ENCODE measurements at regions not wholly inside any gene's neighbourhood (a gene's known extent, or its start where the extent isn't known, plus 50 kb on each side); places are given as distances from the start of the nearest gene placed in this dataset.

DNA sequence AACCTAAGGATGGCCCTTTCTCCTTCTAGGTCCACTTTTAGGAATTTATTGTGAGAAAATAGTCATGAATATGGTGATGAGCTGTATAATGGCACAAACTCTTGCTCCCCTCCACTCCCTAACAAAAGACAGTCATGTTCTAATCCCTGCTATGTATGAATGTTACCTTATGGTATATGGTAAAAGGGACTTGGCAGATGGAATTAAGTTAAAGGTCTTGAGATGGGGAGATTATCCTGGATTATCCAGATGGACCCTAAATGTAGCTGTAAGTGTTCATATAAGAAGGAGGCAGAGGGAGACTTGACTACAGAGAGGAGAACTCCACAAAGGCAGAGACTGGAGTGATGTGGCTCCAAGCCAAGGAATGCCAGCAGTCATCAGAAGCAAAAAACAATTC, 296.1 kb downstream of the SOX9 start:
- no peak overlapping the region for H3K4me2 ChIP-seq (ENCODE audit: extremely low read depth, insufficient read depth, low read length)
- H3K9me3 ChIP-seq (ENCODE audit: control insufficient read depth, insufficient read depth, low read depth, low read length): no peaks in the 10 kb centered on the region
- DNase-seq (ENCODE audit: low read depth in 2 of 2): no peak
- no peak overlapping the region for H3K27ac ChIP-seq (ENCODE audit: insufficient read depth, low read length)
- TF ChIP-seq, protein P1, sequence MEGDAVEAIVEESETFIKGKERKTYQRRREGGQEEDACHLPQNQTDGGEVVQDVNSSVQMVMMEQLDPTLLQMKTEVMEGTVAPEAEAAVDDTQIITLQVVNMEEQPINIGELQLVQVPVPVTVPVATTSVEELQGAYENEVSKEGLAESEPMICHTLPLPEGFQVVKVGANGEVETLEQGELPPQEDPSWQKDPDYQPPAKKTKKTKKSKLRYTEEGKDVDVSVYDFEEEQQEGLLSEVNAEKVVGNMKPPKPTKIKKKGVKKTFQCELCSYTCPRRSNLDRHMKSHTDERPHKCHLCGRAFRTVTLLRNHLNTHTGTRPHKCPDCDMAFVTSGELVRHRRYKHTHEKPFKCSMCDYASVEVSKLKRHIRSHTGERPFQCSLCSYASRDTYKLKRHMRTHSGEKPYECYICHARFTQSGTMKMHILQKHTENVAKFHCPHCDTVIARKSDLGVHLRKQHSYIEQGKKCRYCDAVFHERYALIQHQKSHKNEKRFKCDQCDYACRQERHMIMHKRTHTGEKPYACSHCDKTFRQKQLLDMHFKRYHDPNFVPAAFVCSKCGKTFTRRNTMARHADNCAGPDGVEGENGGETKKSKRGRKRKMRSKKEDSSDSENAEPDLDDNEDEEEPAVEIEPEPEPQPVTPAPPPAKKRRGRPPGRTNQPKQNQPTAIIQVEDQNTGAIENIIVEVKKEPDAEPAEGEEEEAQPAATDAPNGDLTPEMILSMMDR (conservative IDR thresholded peaks at IDR 0.05 in 1 of 2, IDR thresholded peaks at IDR 0.05 in 1 of 2; ENCODE audit: low read depth in 1 of 2, low read length in 2 of 2): no peak
- no peak for TF ChIP-seq EZH2 (IDR thresholded peaks at IDR 0.05; ENCODE audit: low read length, missing control alignments)
- H3K4me3 ChIP-seq (replicated peaks in 1 of 4; ENCODE audit: control extremely low read depth in 1 of 4, insufficient read depth in 1 of 4, low read depth in 3 of 4, low read length in 4 of 4): no peak overlapping the region
- no peak overlapping the region for H2AFZ ChIP-seq (ENCODE audit: low read length)
- H4K20me1 ChIP-seq (ENCODE audit: control insufficient read depth, extremely low read depth, insufficient read depth, low read length): no peaks in the 10 kb centered on the region
- H3K79me2 ChIP-seq (ENCODE audit: control insufficient read depth, insufficient read depth, low read length): no peaks in the 10 kb centered on the region
- no peak overlapping the region for H3K9ac ChIP-seq (ENCODE audit: insufficient read depth, low read length)
- H3K27me3 ChIP-seq (ENCODE audit: control insufficient read depth, insufficient read depth, low read length): no peaks in the 10 kb centered on the region
- no peaks in the 10 kb centered on the region for H3K36me3 ChIP-seq (ENCODE audit: control insufficient read depth, insufficient read depth, low read length)
- H3K4me1 ChIP-seq (ENCODE audit: control insufficient read depth, extremely low read depth, insufficient read depth, low read length): peaks cover 5% of the 10 kb centered on the region

DNA sequence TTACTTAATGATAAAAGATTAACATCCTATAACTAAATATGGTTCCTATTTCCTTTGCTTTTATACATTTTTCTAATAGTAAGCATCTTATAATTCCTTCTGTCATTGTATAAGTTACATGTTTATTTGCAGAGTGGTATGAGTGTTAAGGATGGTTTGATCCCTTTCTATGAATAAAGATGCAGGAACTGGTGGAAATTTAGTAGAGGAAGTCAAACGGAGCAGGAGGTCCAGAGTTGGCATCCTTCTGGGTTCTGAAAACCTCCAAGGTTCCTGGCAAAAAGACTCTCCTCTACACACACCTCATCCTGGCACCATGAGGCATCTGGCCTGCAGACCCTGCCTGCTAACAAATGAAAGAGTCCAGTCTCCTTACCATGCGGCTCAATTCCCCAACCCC, 296.8 kb downstream of the SOX9 start:
- Histone ChIP-seq H4K20me1 (ENCODE audit: control insufficient read depth, extremely low read depth, insufficient read depth, low read length) (no peaks in the 10 kb centered on the region), H3K27ac (ENCODE audit: insufficient read depth, low read length) (no peak overlapping the region), H3K79me2 (ENCODE audit: control insufficient read depth, insufficient read depth, low read length) (no peaks in the 10 kb centered on the region), H3K4me1 (ENCODE audit: control insufficient read depth, extremely low read depth, insufficient read depth, low read length) (peaks cover 9% of the 10 kb centered on the region), H3K27me3 (ENCODE audit: control insufficient read depth, insufficient read depth, low read length) (no peaks in the 10 kb centered on the region), H3K9ac (ENCODE audit: insufficient read depth, low read length) (no peak overlapping the region), H3K9me3 (ENCODE audit: control insufficient read depth, insufficient read depth, low read depth, low read length) (no peaks in the 10 kb centered on the region), H3K4me3 (replicated peaks in 1 of 4; ENCODE audit: control extremely low read depth in 1 of 4, insufficient read depth in 1 of 4, low read depth in 3 of 4, low read length in 4 of 4) (no peak overlapping the region), H3K4me2 (ENCODE audit: extremely low read depth, insufficient read depth, low read length) (no peak overlapping the region), H2AFZ (ENCODE audit: low read length) (no peak overlapping the region), H3K36me3 (ENCODE audit: control insufficient read depth, insufficient read depth, low read length) (no peaks in the 10 kb centered on the region)
- TF ChIP-seq, protein P1 (conservative IDR thresholded peaks at IDR 0.05 in 1 of 2, IDR thresholded peaks at IDR 0.05 in 1 of 2; ENCODE audit: low read depth in 1 of 2, low read length in 2 of 2): no peak
- no peak for TF ChIP-seq EZH2 (IDR thresholded peaks at IDR 0.05; ENCODE audit: low read length, missing control alignments)
- DNase-seq (ENCODE audit: low read depth in 2 of 2): peak in 1 of 2 donors; percentile 23

DNA sequence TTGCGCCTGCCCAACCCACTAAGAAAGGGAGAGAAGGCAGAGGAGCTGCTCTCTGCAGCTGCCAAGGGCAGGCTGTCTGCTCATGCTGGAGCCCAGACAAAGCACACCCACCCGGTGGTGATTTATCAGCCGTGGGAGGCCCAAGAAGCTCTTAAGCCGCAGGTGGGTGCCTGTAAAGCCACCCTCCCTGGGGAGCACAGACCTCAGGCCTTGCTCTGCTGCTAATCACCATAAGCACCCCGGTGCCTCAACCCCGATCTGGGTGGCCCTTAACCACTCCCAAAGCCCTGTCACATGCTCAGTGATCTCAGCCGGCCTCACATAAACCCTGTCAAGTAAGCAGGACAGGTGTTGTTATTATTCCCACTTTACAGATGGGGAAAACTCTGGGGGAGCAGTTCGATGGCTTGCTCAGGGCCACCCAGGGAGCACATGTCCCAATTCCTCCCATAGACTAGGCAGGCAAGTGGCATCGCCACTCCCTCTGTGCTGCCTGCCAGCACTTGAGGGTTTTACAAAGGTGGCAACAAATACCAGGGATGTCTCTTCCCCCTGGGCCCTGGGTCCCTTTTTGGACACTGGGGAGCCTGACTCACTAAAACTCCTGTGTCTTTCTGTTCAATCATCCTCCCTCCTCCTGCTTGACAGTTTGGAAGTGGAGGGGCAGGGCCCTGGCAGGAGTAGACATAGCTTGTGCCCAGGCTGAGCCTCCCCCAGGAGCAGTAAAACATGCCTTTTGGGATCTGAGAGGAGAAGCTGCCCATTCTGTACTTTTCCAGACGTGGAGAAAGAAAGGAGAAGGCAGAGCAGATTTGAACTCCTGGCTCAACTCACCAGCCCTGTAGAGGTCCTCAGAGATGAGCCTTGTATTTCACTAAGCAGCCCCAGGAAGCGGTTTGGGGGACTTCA, 299.3 kb downstream of the SOX9 start:
- H3K27ac ChIP-seq (ENCODE audit: insufficient read depth, low read length): no peak overlapping the region
- no peaks in the 10 kb centered on the region for H3K79me2 ChIP-seq (ENCODE audit: control insufficient read depth, insufficient read depth, low read length)
- DNase-seq (ENCODE audit: low read depth in 2 of 2): peak in 1 of 2 donors; percentile 76
- peaks cover 12% of the 10 kb centered on the region for H3K4me1 ChIP-seq (ENCODE audit: control insufficient read depth, extremely low read depth, insufficient read depth, low read length)
- H2AFZ ChIP-seq (ENCODE audit: low read length): no peak overlapping the region
- no peak for TF ChIP-seq EZH2 (IDR thresholded peaks at IDR 0.05; ENCODE audit: low read length, missing control alignments)
- TF ChIP-seq, protein P1 (conservative IDR thresholded peaks at IDR 0.05 in 1 of 2, IDR thresholded peaks at IDR 0.05 in 1 of 2; ENCODE audit: low read depth in 1 of 2, low read length in 2 of 2): no peak
- H3K36me3 ChIP-seq (ENCODE audit: control insufficient read depth, insufficient read depth, low read length): no peaks in the 10 kb centered on the region
- no peaks in the 10 kb centered on the region for H3K9me3 ChIP-seq (ENCODE audit: control insufficient read depth, insufficient read depth, low read depth, low read length)
- H4K20me1 ChIP-seq (ENCODE audit: control insufficient read depth, extremely low read depth, insufficient read depth, low read length): no peaks in the 10 kb centered on the region
- no peak overlapping the region for H3K9ac ChIP-seq (ENCODE audit: insufficient read depth, low read length)
- H3K27me3 ChIP-seq (ENCODE audit: control insufficient read depth, insufficient read depth, low read length): no peaks in the 10 kb centered on the region
- H3K4me2 ChIP-seq (ENCODE audit: extremely low read depth, insufficient read depth, low read length): no peak overlapping the region
- no peak overlapping the region for H3K4me3 ChIP-seq (replicated peaks in 1 of 4; ENCODE audit: control extremely low read depth in 1 of 4, insufficient read depth in 1 of 4, low read depth in 3 of 4, low read length in 4 of 4)

Measured in fibroblast of lung (primary cell).